Activated CD8-positive, alpha-beta T cell treated with anti-CD3 and anti-CD28 coated beads for 36 hours (primary cell): ENCODE measurements at regions not wholly inside any gene's neighbourhood (a gene's known extent, or its start where the extent isn't known, plus 50 kb on each side); places are given as distances from the start of the nearest gene placed in this dataset.
"Not testable (repeated sequence)": the region's sequence is repeated elsewhere in the genome, so short reads cannot be mapped to it uniquely, and the experiment has no call there.

Experiments
- ATAC-seq: fragments of 200-7000 bp; cut with Tn5 transposase; one replicate; pipeline ENCODE4 v1.10.0; 2021; ENCODE audit warnings: mild to moderate bottlenecking, moderate library complexity
- CTCF ChIA-PET: fragments of 350-600 bp; sonication (Branson Sonifier 250); formaldehyde crosslinking; loops from one replicate; lab custom pipeline; 2021; ENCODE audit warnings: antibody characterized with exemption; lab: Charles Lee
- POLR2A ChIA-PET: fragments of 350-600 bp; sonication (Branson Sonifier 250); formaldehyde crosslinking; loops from one replicate; lab custom pipeline; 2021; ENCODE audit warnings: antibody characterized with exemption; lab: Charles Lee
- DNase-seq: peaks from one replicate; pipeline ENCODE4 v3.0.0-alpha.2; 2020
- H3K27ac Mint-ChIP-seq: one replicate; pipeline ENCODE4 v1.8.0; 2021; ENCODE audit warnings: mild to moderate bottlenecking, mixed read lengths
- H3K27me3 Mint-ChIP-seq: one replicate; pipeline ENCODE4 v1.8.0; 2021; ENCODE audit warnings: mixed read lengths
- H3K36me3 Mint-ChIP-seq: one replicate; pipeline ENCODE4 v1.8.0; 2021; ENCODE audit warnings: low read depth, mixed read lengths
- H3K4me1 Mint-ChIP-seq: one replicate; pipeline ENCODE4 v1.8.0; 2021; ENCODE audit warnings: low read depth, mixed read lengths
- H3K4me3 Mint-ChIP-seq: one replicate; pipeline ENCODE4 v1.8.0; 2021; ENCODE audit warnings: mild to moderate bottlenecking, moderate library complexity, mixed read lengths
- H3K9me3 Mint-ChIP-seq: one replicate; pipeline ENCODE4 v1.8.0; 2021; ENCODE audit warnings: mixed read lengths
- CTCF ChIP-seq: fragments of 200-600 bp; IDR thresholded peaks from one replicate; pipeline ENCODE4 v1.8.0; 2022; ENCODE audit warnings: antibody characterized with exemption, mild to moderate bottlenecking
- intact Hi-C: fragments of 100-400 bp; cut with micrococcal nuclease; formaldehyde crosslinking; loops from one replicate; pipeline ENCODE4 v1.10.0; 2022

- DNase-seq, result no peak
- TF ChIP-seq CTCF, result no peak
- H3K27ac Mint-ChIP-seq, result no peak overlapping the region
- H3K4me3 Mint-ChIP-seq, result no peak overlapping the region
- peaks cover 15% of the 10 kb centered on the region for H3K9me3 Mint-ChIP-seq
- intact Hi-C loops, result no loop called here
- H3K36me3 Mint-ChIP-seq, result no peaks in the 10 kb centered on the region
- no peaks in the 10 kb centered on the region for H3K4me1 Mint-ChIP-seq
- ATAC-seq, result no peak
- no peaks in the 10 kb centered on the region for H3K27me3 Mint-ChIP-seq
- CTCF ChIA-PET, result no interaction called here
- POLR2A ChIA-PET, result no interaction called here
These were observed 83.9 kb upstream of the HCN1 start for GRCh38 chr5:45779874-45780671.

DNA sequence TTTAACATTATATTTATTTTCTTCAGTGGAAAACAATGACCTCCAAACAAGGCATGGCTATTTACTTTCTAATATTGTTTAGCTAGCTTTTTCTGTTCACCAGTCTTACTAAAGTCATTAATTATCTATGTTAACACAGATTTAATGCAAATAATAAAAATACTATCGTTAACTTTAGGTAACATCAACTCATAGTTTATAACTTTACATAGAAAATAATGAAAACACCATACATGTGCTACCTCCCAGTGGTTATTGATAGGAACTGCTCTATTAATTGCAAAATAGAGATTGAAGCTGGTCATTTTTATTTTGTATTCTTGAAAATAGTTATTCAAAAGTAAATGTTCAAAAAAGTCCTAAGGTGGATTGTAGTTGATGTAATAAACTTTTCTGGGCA lies 78.3 kb upstream of the HCN1 start:
- H3K4me1 Mint-ChIP-seq, result no peaks in the 10 kb centered on the region
- ChIA-PET CTCF (no interaction called here), POLR2A (no interaction called here)
- H3K4me3 Mint-ChIP-seq, result no peak overlapping the region
- peaks cover 12% of the 10 kb centered on the region for H3K9me3 Mint-ChIP-seq
- intact Hi-C loops, result no loop called here
- ATAC-seq (no peak), DNase-seq (no peak)
- no peak overlapping the region for H3K27ac Mint-ChIP-seq
- TF ChIP-seq CTCF, result peak; percentile 22
- H3K36me3 Mint-ChIP-seq, result no peaks in the 10 kb centered on the region
- no peaks in the 10 kb centered on the region for H3K27me3 Mint-ChIP-seq

GRCh38 chr5:45772402-45772801 lies 76.2 kb upstream of the HCN1 start:
- Mint-ChIP-seq H3K36me3 (no peaks in the 10 kb centered on the region), H3K4me1 (no peaks in the 10 kb centered on the region), H3K27me3 (no peaks in the 10 kb centered on the region), H3K27ac (no peak overlapping the region), H3K9me3 (peaks cover 3% of the 10 kb centered on the region), H3K4me3 (no peak overlapping the region)
- ATAC-seq (no peak), DNase-seq (no peak)
- intact Hi-C loops, result no loop called here
- TF ChIP-seq CTCF, result no peak
- ChIA-PET POLR2A (no interaction called here), CTCF (no interaction called here)

- H3K36me3 Mint-ChIP-seq, result no peaks in the 10 kb centered on the region
- ATAC-seq (no peak), DNase-seq (no peak)
- no peaks in the 10 kb centered on the region for H3K4me1 Mint-ChIP-seq
- ChIA-PET CTCF (no interaction called here), POLR2A (no interaction called here)
- intact Hi-C loops, result no loop called here
- peaks cover 16% of the 10 kb centered on the region for H3K9me3 Mint-ChIP-seq
- H3K27me3 Mint-ChIP-seq, result no peaks in the 10 kb centered on the region
- no peak overlapping the region for H3K4me3 Mint-ChIP-seq
- TF ChIP-seq CTCF, result no peak
- H3K27ac Mint-ChIP-seq, result no peak overlapping the region
These were observed 69.4 kb upstream of the HCN1 start for GRCh38 chr5:45765561-45765960.

GRCh38 chr5:45750574-45750973 lies 54.4 kb upstream of the HCN1 start:
- ATAC-seq, result no peak
- TF ChIP-seq CTCF, result no peak
- H3K27me3 Mint-ChIP-seq, result no peaks in the 10 kb centered on the region
- intact Hi-C loops, result no loop called here
- no peak for DNase-seq
- H3K4me1 Mint-ChIP-seq, result no peaks in the 10 kb centered on the region
- H3K4me3 Mint-ChIP-seq, result no peak overlapping the region
- ChIA-PET CTCF (no interaction called here), POLR2A (no interaction called here)
- H3K27ac Mint-ChIP-seq, result no peak overlapping the region
- no peaks in the 10 kb centered on the region for H3K36me3 Mint-ChIP-seq
- H3K9me3 Mint-ChIP-seq, result peaks cover 40% of the 10 kb centered on the region

DNA sequence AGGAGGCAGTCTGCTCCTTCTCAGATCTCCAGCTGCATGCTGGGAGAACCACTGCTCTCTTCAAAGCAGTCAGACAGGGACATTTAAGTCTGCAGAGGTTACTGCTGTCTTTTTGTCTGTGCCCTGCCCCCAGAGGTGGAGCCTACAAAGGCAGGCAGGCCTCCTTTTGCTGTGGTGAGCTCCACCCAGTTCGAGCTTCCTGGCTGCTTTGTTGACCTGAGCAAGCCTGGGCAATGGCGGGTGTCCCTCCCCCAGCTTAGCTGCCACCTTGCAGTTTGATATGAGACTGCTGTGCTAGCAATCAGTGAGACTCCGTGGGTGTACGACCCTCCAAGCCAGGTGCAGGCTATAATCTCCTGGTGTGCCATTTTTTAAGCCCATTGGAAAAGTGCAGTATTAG lies 52.3 kb upstream of the HCN1 start:
- H3K4me3 Mint-ChIP-seq, H3K27me3 Mint-ChIP-seq, DNase-seq, POLR2A ChIA-PET, H3K27ac Mint-ChIP-seq, ATAC-seq, H3K36me3 Mint-ChIP-seq, H3K4me1 Mint-ChIP-seq, CTCF ChIA-PET, intact Hi-C loops: not testable (repeated sequence)
- H3K9me3 Mint-ChIP-seq, result peaks cover 29% of the 10 kb centered on the region
